ENCODE measurements at regions not wholly inside any gene's neighbourhood (a gene's known extent, or its start where the extent isn't known, plus 50 kb on each side); places are given as distances from the start of the nearest gene placed in this dataset.
"Not testable (repeated sequence)": the region's sequence is repeated elsewhere in the genome, so short reads cannot be mapped to it uniquely, and the experiment has no call there.

GRCh38 chr1:191504999-191505398 is 653.3 kb upstream of the RGS18 start:
- dilution Hi-C loops (cut with MboI; ENCODE audit: extremely low pct_ligation_motif_present, low sequenced_read_pairs) = no loop called here

DNA sequence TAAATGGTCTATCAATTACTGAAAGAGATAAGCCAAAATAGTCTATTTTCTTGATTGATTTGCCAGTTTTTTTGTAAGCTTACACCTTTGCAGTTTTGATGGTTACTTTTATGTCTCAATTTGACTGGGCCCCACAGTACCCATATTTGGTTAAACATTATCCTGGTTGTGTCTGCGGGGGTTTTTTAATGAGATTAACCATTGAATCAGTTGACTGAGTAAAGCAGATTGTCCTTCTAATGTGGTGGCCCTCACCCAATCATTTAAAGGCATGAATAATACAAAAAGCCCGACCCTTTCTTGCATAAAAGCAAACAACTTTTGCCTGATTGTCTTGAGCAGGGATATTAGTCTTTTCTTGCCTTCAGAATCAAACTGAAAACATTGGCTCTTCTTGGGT is 650.0 kb upstream of the RGS18 start:
- no peak for FAIRE-seq
- H3K4me2 ChIP-seq (ENCODE audit: control insufficient read depth, extremely low read depth, insufficient read depth, low read depth, low read length) = no peak overlapping the region
- no peaks in the 10 kb centered on the region for H3K9me3 ChIP-seq (ENCODE audit: control insufficient read depth, low read depth, low read length)
- no peak overlapping the region for H3K4me3 ChIP-seq (ENCODE audit: control insufficient read depth in 2 of 3, extremely low read depth in 1 of 3, insufficient read depth in 2 of 3, low read depth in 1 of 3, low read length in 3 of 3)
- no peaks in the 10 kb centered on the region for H3K79me2 ChIP-seq (ENCODE audit: control insufficient read depth, insufficient read depth, low read length)
- no peaks in the 10 kb centered on the region for H3K36me3 ChIP-seq (ENCODE audit: control insufficient read depth in 2 of 2, extremely low read depth in 1 of 2, insufficient read depth in 2 of 2, low read length in 2 of 2)
- TF ChIP-seq EZH2 (IDR thresholded peaks at IDR 0.05; ENCODE audit: low read length) = no peak
- H3K27ac ChIP-seq (ENCODE audit: control insufficient read depth, insufficient read depth, low read length) = no peak overlapping the region
- dilution Hi-C loops (cut with MboI; ENCODE audit: extremely low pct_ligation_motif_present, low sequenced_read_pairs) = no loop called here
- DNase-seq (ENCODE audit: low read depth, low spot score) = no peak
- no peak overlapping the region for H2AFZ ChIP-seq (ENCODE audit: control insufficient read depth, low read length)
- H3K4me1 ChIP-seq (ENCODE audit: control insufficient read depth, extremely low read depth, insufficient read depth, low read length) = no peaks in the 10 kb centered on the region
- H4K20me1 ChIP-seq (ENCODE audit: control insufficient read depth, extremely low read depth, insufficient read depth, low read length) = no peaks in the 10 kb centered on the region
- H3K9ac ChIP-seq (ENCODE audit: control insufficient read depth, extremely low read depth, insufficient read depth, low read length) = no peak overlapping the region
- no peaks in the 10 kb centered on the region for H3K9me1 ChIP-seq (ENCODE audit: control insufficient read depth, extremely low read depth, insufficient read depth, low read length)
- no peaks in the 10 kb centered on the region for H3K27me3 ChIP-seq (ENCODE audit: control insufficient read depth, extremely low read depth, insufficient read depth, low read length)

More at GRCh38 chr1:191504999-191505398, 653.3 kb upstream of the RGS18 start:
- no peak for DNase-seq (ENCODE audit: low read depth, low spot score)
- no peak for FAIRE-seq
- no peaks in the 10 kb centered on the region for H3K9me3 ChIP-seq (ENCODE audit: control insufficient read depth, low read depth, low read length)
- H3K9me1 ChIP-seq (ENCODE audit: control insufficient read depth, extremely low read depth, insufficient read depth, low read length) = no peaks in the 10 kb centered on the region
- no peak overlapping the region for H2AFZ ChIP-seq (ENCODE audit: control insufficient read depth, low read length)
- no peak overlapping the region for H3K4me3 ChIP-seq (ENCODE audit: control insufficient read depth in 2 of 3, extremely low read depth in 1 of 3, insufficient read depth in 2 of 3, low read depth in 1 of 3, low read length in 3 of 3)
- no peaks in the 10 kb centered on the region for H3K27me3 ChIP-seq (ENCODE audit: control insufficient read depth, extremely low read depth, insufficient read depth, low read length)
- no peaks in the 10 kb centered on the region for H3K79me2 ChIP-seq (ENCODE audit: control insufficient read depth, insufficient read depth, low read length)
- H3K9ac ChIP-seq (ENCODE audit: control insufficient read depth, extremely low read depth, insufficient read depth, low read length) = no peak overlapping the region
- TF ChIP-seq CTCF (optimal IDR thresholded peaks at IDR 0.05 in 1 of 3, IDR thresholded peaks at IDR 0.05 in 1 of 3, conservative IDR thresholded peaks at IDR 0.05 in 1 of 3; ENCODE audit: extremely low read depth in 1 of 3, insufficient read depth in 2 of 3, low read length in 3 of 3) (no peak), EZH2 (IDR thresholded peaks at IDR 0.05; ENCODE audit: low read length) (no peak)
- H3K4me2 ChIP-seq (ENCODE audit: control insufficient read depth, extremely low read depth, insufficient read depth, low read depth, low read length) = no peak overlapping the region
- H3K36me3 ChIP-seq (ENCODE audit: control insufficient read depth in 2 of 2, extremely low read depth in 1 of 2, insufficient read depth in 2 of 2, low read length in 2 of 2) = no peaks in the 10 kb centered on the region
- no peaks in the 10 kb centered on the region for H3K4me1 ChIP-seq (ENCODE audit: control insufficient read depth, extremely low read depth, insufficient read depth, low read length)
- H3K27ac ChIP-seq (ENCODE audit: control insufficient read depth, insufficient read depth, low read length) = no peak overlapping the region
- no peaks in the 10 kb centered on the region for H4K20me1 ChIP-seq (ENCODE audit: control insufficient read depth, extremely low read depth, insufficient read depth, low read length)

- H3K9me1 ChIP-seq (ENCODE audit: control insufficient read depth, extremely low read depth, insufficient read depth, low read length); H3K4me1 ChIP-seq (ENCODE audit: control insufficient read depth, extremely low read depth, insufficient read depth, low read length); H3K4me2 ChIP-seq (ENCODE audit: control insufficient read depth, extremely low read depth, insufficient read depth, low read depth, low read length); H3K27ac ChIP-seq (ENCODE audit: control insufficient read depth, insufficient read depth, low read length); H3K9ac ChIP-seq (ENCODE audit: control insufficient read depth, extremely low read depth, insufficient read depth, low read length); H3K4me3 ChIP-seq (ENCODE audit: control insufficient read depth in 2 of 3, extremely low read depth in 1 of 3, insufficient read depth in 2 of 3, low read depth in 1 of 3, low read length in 3 of 3); FAIRE-seq; dilution Hi-C loops (cut with MboI; ENCODE audit: extremely low pct_ligation_motif_present, low sequenced_read_pairs); DNase-seq (ENCODE audit: low read depth, low spot score); H2AFZ ChIP-seq (ENCODE audit: control insufficient read depth, low read length); H4K20me1 ChIP-seq (ENCODE audit: control insufficient read depth, extremely low read depth, insufficient read depth, low read length); H3K79me2 ChIP-seq (ENCODE audit: control insufficient read depth, insufficient read depth, low read length); H3K9me3 ChIP-seq (ENCODE audit: control insufficient read depth, low read depth, low read length); H3K27me3 ChIP-seq (ENCODE audit: control insufficient read depth, extremely low read depth, insufficient read depth, low read length); H3K36me3 ChIP-seq (ENCODE audit: control insufficient read depth in 2 of 2, extremely low read depth in 1 of 2, insufficient read depth in 2 of 2, low read length in 2 of 2): not testable (repeated sequence)
Observed at GRCh38 chr1:191511480-191511879, 646.8 kb upstream of the RGS18 start.

Data from keratinocyte (primary cell).